Mesendoderm (in vitro differentiated cells): ENCODE measurements at regions not wholly inside any gene's neighbourhood (a gene's known extent, or its start where the extent isn't known, plus 50 kb on each side); places are given as distances from the start of the nearest gene placed in this dataset.

Experiments
- DNase-seq: peaks from one replicate; pipeline ENCODE4 v3.0.0; 2013
- H2AK5ac ChIP-seq: 2 replicates; pipeline ENCODE4 v1.6.1; 2013; ENCODE audit warnings: low read length, inconsistent platforms
- H2BK120ac ChIP-seq: 2 replicates; pipeline ENCODE4 v1.6.1; 2013; ENCODE audit warnings: low read depth, mild to moderate bottlenecking, low read length, moderate library complexity, mixed read lengths
- H2BK15ac ChIP-seq: replicated peaks from 2 replicates; pipeline ENCODE4 v1.6.1; 2013; ENCODE audit warnings: low read depth, mild to moderate bottlenecking, moderate library complexity
- H2BK5ac ChIP-seq: 2 replicates; pipeline ENCODE4 v1.6.1; 2013; ENCODE audit warnings: low read length, inconsistent platforms
- H3K18ac ChIP-seq: 2 replicates; pipeline ENCODE4 v1.6.1; 2013; ENCODE audit warnings: mild to moderate bottlenecking, low read length, mixed read lengths
- H3K23ac ChIP-seq: one replicate; pipeline ENCODE4 v1.6.1; 2013; ENCODE audit warnings: low read length
- H3K27ac ChIP-seq: 2 replicates; pipeline ENCODE4 v1.5.1; 2013; ENCODE audit warnings: low read depth, mild to moderate bottlenecking, inconsistent platforms, low read length, moderate library complexity
- H3K27me3 ChIP-seq: 2 replicates; pipeline ENCODE4 v1.6.1; 2013; ENCODE audit warnings: low read length, control low read depth, mild to moderate bottlenecking, inconsistent platforms; ENCODE audit not compliant: insufficient read depth, poor library complexity
- H3K36me3 ChIP-seq: 2 replicates; pipeline ENCODE4 v1.6.1; 2013; ENCODE audit warnings: low read length, inconsistent platforms; ENCODE audit not compliant: control insufficient read depth, insufficient read depth
- H3K4ac ChIP-seq: one replicate; pipeline ENCODE4 v1.6.1; 2013; ENCODE audit warnings: low read depth, mild to moderate bottlenecking, low read length, moderate library complexity
- H3K4me1 ChIP-seq: 2 replicates; pipeline ENCODE4 v1.6.1; 2013; ENCODE audit warnings: low read depth, low read length, inconsistent platforms; ENCODE audit not compliant: control insufficient read depth
- H3K4me2 ChIP-seq: 2 replicates; pipeline ENCODE4 v1.6.1; 2013; ENCODE audit warnings: low read length
- H3K4me3 ChIP-seq: 2 replicates; pipeline ENCODE4 v1.5.1; 2013; ENCODE audit warnings: mild to moderate bottlenecking, low read length
- H3K56ac ChIP-seq: one replicate; pipeline ENCODE4 v1.6.1; 2013; ENCODE audit warnings: low read length
- H3K79me1 ChIP-seq: 2 replicates; pipeline ENCODE4 v1.6.1; 2013; ENCODE audit warnings: low read length, inconsistent platforms
- H3K79me2 ChIP-seq: 2 replicates; pipeline ENCODE4 v1.6.1; 2013; ENCODE audit warnings: mild to moderate bottlenecking, low read length; ENCODE audit not compliant: control insufficient read depth, insufficient read depth
- H3K9ac ChIP-seq: 2 replicates; pipeline ENCODE4 v1.6.1; 2013; ENCODE audit warnings: low read length, inconsistent platforms
- H4K5ac ChIP-seq: one replicate; pipeline ENCODE4 v1.6.1; 2013; ENCODE audit warnings: low read length
- H4K8ac ChIP-seq: one replicate; pipeline ENCODE4 v1.6.1; 2013; ENCODE audit warnings: low read depth, mild to moderate bottlenecking, control low read depth, low read length, moderate library complexity
- WGBS: extraction: QIAGEN DNeasy Blood & Tissue Kit; methylation state at CpG from one replicate; pipeline ENCODE4 v1.1.7; 2013; ENCODE audit warnings: low lambda C conversion rate, missing lambda C conversion rate; ENCODE audit not compliant: insufficient coverage; ENCODE audit errors: extremely low coverage; 5-methylcytosine and 5-hydroxymethylcytosine counted together

DNA sequence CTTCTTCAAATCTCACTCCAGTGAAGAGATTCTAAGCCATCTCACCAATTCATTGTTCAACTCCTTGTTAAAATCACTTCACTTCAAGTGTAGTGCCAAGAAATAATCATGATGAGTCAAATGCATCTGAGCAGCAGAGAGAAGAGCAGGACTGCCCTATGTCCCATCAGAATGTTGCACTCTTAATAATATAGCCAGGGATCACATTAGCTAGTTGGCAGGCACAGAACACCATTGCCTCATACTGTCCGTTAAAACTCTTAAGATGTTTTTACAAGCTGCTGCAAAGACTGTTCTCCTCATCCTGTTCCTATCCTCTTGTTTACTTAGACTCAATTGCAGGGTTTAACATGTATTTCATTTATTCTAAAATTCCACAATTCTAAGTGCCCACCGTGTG lies 432.9 kb downstream of the PLPP3 start:
- H3K4me3 ChIP-seq, result no peak overlapping the region
- H3K27me3 ChIP-seq, result no peaks in the 10 kb centered on the region
- H2BK120ac ChIP-seq, result no peak overlapping the region
- H3K56ac ChIP-seq, result no peak overlapping the region
- H3K79me1 ChIP-seq, result no peaks in the 10 kb centered on the region
- no peaks in the 10 kb centered on the region for H3K79me2 ChIP-seq
- no peak overlapping the region for H3K4ac ChIP-seq
- H2BK15ac ChIP-seq, result no peak overlapping the region
- no peaks in the 10 kb centered on the region for H3K36me3 ChIP-seq
- no peak overlapping the region for H3K9ac ChIP-seq
- no peak overlapping the region for H4K5ac ChIP-seq
- no peak for DNase-seq
- no peak overlapping the region for H2AK5ac ChIP-seq
- H4K8ac ChIP-seq, result no peak overlapping the region
- no peaks in the 10 kb centered on the region for H3K4me1 ChIP-seq
- no peak overlapping the region for H3K18ac ChIP-seq
- no peak overlapping the region for H2BK5ac ChIP-seq
- H3K23ac ChIP-seq, result no peak overlapping the region
- no CpG with 5 or more reads among the region's 2 CpGs for WGBS
- no peak overlapping the region for H3K4me2 ChIP-seq
- H3K27ac ChIP-seq, result no peak overlapping the region

DNA sequence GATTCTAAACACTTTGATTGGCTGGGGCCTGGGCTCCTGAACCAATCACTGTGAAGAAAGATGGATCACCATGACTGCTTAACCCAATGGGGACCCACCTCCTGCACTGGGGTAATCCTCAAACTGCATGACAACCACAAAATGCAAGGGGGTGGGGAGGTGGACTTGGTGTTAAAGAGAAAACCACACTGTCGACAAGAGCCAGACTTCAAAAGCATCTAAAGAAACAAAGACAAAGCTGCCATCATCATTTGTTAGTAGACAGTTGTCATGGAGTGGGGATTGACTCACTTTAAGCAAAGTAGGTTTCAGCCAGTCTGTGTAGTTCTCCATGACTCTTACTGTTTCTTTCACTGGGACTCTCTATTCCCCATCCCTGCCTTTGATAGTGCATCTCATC lies 433.8 kb downstream of the PLPP3 start:
- no peaks in the 10 kb centered on the region for H3K79me2 ChIP-seq
- no peak overlapping the region for H3K18ac ChIP-seq
- H3K27ac ChIP-seq, result no peak overlapping the region
- H2BK5ac ChIP-seq, result no peak overlapping the region
- H3K27me3 ChIP-seq, result no peaks in the 10 kb centered on the region
- no peaks in the 10 kb centered on the region for H3K36me3 ChIP-seq
- H2AK5ac ChIP-seq, result no peak overlapping the region
- DNase-seq, result no peak
- no peaks in the 10 kb centered on the region for H3K4me1 ChIP-seq
- no peak overlapping the region for H3K4ac ChIP-seq
- no peak overlapping the region for H3K9ac ChIP-seq
- H3K56ac ChIP-seq, result no peak overlapping the region
- no peak overlapping the region for H3K4me2 ChIP-seq
- no peak overlapping the region for H4K8ac ChIP-seq
- no peak overlapping the region for H2BK15ac ChIP-seq
- WGBS, result no CpG with 5 or more reads among the region's 1 CpG
- H2BK120ac ChIP-seq, result no peak overlapping the region
- no peaks in the 10 kb centered on the region for H3K79me1 ChIP-seq
- H3K23ac ChIP-seq, result no peak overlapping the region
- H3K4me3 ChIP-seq, result no peak overlapping the region
- H4K5ac ChIP-seq, result no peak overlapping the region

DNA sequence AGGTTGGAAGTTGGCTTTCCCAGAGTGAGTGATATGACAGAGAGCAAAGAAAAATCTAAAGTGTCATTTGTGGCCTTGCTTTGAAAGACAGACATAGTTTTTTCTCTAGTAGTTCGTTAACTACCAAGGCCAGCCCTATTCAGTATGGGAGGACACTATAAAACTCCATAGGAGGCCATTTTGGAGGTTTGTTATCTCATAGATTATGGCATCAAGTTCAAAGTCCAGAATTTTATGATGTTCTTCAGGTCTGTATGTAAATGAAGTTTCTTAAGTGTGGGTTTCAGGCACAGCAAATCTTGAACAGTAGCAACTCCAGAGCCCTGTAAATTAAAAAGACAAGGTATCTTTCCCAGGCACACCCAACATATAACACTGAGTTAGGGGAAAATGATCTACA lies 437.1 kb downstream of the PLPP3 start:
- H3K36me3 ChIP-seq, result no peaks in the 10 kb centered on the region
- no peak overlapping the region for H3K9ac ChIP-seq
- H2BK5ac ChIP-seq, result no peak overlapping the region
- H2AK5ac ChIP-seq, result no peak overlapping the region
- no peak overlapping the region for H2BK120ac ChIP-seq
- no peak overlapping the region for H3K27ac ChIP-seq
- no peak overlapping the region for H3K18ac ChIP-seq
- no peak overlapping the region for H2BK15ac ChIP-seq
- no peak overlapping the region for H3K4ac ChIP-seq
- H4K5ac ChIP-seq, result no peak overlapping the region
- H3K4me2 ChIP-seq, result no peak overlapping the region
- WGBS, result no CpG with 5 or more reads among the region's 1 CpG
- no peaks in the 10 kb centered on the region for H3K27me3 ChIP-seq
- H3K4me3 ChIP-seq, result no peak overlapping the region
- DNase-seq, result no peak
- H3K79me1 ChIP-seq, result no peaks in the 10 kb centered on the region
- H3K56ac ChIP-seq, result no peak overlapping the region
- H3K79me2 ChIP-seq, result no peaks in the 10 kb centered on the region
- no peak overlapping the region for H3K23ac ChIP-seq
- no peaks in the 10 kb centered on the region for H3K4me1 ChIP-seq
- H4K8ac ChIP-seq, result no peak overlapping the region

DNA sequence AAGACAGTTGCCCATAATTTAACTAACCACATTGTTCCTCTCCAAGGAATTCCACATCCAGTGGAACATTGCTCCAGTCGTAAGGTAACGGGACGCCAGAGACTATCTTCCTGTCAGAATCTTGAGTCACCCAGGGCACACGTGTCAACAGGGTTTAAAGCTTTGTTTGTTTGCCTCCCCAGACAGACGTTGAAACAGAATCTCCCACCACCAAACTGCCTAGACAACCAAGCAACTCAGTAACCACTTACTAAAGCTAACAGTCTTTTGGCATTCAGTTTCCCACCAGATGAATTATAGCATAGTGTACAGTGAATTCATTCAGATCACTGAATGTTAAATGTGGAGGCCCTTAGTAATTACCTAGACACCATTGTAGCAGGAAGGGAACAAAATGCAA lies 439.5 kb downstream of the PLPP3 start:
- H2BK5ac ChIP-seq, result no peak overlapping the region
- DNase-seq, result no peak
- H2AK5ac ChIP-seq, result no peak overlapping the region
- H3K4ac ChIP-seq, result no peak overlapping the region
- WGBS, result no CpG with 5 or more reads among the region's 5 CpGs
- H2BK120ac ChIP-seq, result no peak overlapping the region
- no peak overlapping the region for H4K5ac ChIP-seq
- no peaks in the 10 kb centered on the region for H3K27me3 ChIP-seq
- H3K4me1 ChIP-seq, result no peaks in the 10 kb centered on the region
- no peaks in the 10 kb centered on the region for H3K79me1 ChIP-seq
- H3K27ac ChIP-seq, result no peak overlapping the region
- H3K4me2 ChIP-seq, result no peak overlapping the region
- no peak overlapping the region for H3K9ac ChIP-seq
- no peak overlapping the region for H4K8ac ChIP-seq
- H3K56ac ChIP-seq, result no peak overlapping the region
- no peak overlapping the region for H3K18ac ChIP-seq
- no peak overlapping the region for H3K23ac ChIP-seq
- no peak overlapping the region for H2BK15ac ChIP-seq
- no peaks in the 10 kb centered on the region for H3K79me2 ChIP-seq
- no peak overlapping the region for H3K4me3 ChIP-seq
- no peaks in the 10 kb centered on the region for H3K36me3 ChIP-seq

DNA sequence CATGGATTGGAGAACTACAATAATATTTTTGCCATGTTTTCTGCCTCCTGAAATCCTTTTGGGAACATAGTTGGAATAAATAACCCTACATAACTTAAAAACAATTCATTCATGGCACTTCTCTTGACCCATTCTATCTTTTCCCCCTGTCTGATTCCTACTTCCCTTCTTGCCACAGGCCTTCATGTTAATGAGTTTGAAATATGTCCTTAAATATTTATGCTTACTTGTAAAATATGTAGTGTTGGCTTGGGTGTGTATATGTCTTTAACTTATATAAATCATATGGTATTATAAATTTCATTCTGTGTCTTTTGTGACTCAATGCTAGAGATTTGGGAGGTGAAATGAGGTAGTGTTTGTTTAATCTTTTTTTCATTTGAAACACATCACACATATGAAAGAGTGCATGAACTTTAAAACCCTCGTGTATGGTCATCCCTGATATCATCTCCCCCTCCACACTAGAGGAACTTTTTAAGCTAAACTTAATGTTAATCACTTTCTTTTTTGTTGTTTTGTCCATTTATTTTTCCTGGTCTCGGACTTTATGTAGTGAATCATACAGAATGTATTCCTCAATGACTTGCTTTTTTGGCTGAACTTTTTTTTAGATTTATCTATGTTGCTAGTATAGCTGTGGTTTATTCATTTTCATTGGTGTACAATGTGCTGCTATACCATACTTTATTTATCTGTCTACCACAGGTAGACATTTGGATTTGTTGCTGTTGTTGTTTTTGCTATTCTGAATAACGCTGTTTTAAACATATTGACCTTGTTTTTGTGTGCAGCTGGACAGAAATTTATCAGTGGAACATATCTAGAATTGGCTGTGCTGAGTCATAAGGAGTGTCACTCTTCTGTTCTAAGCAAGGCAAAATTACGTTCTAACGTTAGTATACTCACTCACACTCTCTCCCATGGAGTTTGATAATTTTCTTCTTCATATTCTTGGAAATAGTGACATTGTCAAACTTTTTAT lies 441.6 kb downstream of the PLPP3 start:
- Histone ChIP-seq H3K18ac (no peak overlapping the region), H2BK5ac (no peak overlapping the region), H3K4me2 (no peak overlapping the region), H2BK120ac (no peak overlapping the region), H3K4me3 (no peak overlapping the region), H3K23ac (no peak overlapping the region), H3K27me3 (no peaks in the 10 kb centered on the region), H2AK5ac (no peak overlapping the region), H3K27ac (no peak overlapping the region), H4K5ac (no peak overlapping the region), H3K9ac (no peak overlapping the region), H3K79me1 (no peaks in the 10 kb centered on the region), H4K8ac (no peak overlapping the region), H3K56ac (no peak overlapping the region), H2BK15ac (no peak overlapping the region), H3K4ac (no peak overlapping the region), H3K36me3 (no peaks in the 10 kb centered on the region), H3K4me1 (no peaks in the 10 kb centered on the region), H3K79me2 (no peaks in the 10 kb centered on the region)
- no CpG with 5 or more reads among the region's 5 CpGs for WGBS
- no peak for DNase-seq

DNA sequence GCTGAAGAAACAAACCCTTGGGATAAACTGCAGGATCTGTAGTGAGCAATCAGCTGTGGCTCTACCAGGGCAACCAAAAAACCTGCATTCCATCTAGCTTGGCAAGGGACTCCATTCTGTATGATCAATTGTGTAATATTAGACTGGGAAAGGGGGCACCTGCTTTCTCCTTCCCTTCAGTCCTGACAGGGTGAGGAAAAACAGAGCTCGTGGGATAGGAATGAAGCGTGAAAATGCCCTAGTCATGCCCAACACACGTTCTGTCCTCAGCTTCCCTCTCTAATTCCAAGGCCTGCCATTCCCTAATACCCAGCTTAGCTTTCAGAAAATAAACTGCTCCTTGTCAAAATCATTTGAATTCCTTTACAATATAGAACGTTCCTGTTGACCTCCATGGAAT lies 442.3 kb downstream of the PLPP3 start:
- Histone ChIP-seq H3K9ac (no peak overlapping the region), H3K4me3 (no peak overlapping the region), H3K36me3 (no peaks in the 10 kb centered on the region), H3K23ac (no peak overlapping the region), H2AK5ac (no peak overlapping the region), H3K18ac (no peak overlapping the region), H4K5ac (no peak overlapping the region), H3K4me1 (no peaks in the 10 kb centered on the region), H2BK120ac (no peak overlapping the region), H3K79me2 (no peaks in the 10 kb centered on the region), H3K56ac (no peak overlapping the region), H3K27ac (no peak overlapping the region), H2BK5ac (no peak overlapping the region), H3K27me3 (no peaks in the 10 kb centered on the region), H3K4ac (no peak overlapping the region), H3K79me1 (no peaks in the 10 kb centered on the region), H2BK15ac (no peak overlapping the region), H4K8ac (no peak overlapping the region), H3K4me2 (no peak overlapping the region)
- no peak for DNase-seq
- no CpG with 5 or more reads among the region's 4 CpGs for WGBS
